ENCODE measurements at regions not wholly inside any gene's neighbourhood (a gene's known extent, or its start where the extent isn't known, plus 50 kb on each side); places are given as distances from the start of the nearest gene placed in this dataset.

DNA sequence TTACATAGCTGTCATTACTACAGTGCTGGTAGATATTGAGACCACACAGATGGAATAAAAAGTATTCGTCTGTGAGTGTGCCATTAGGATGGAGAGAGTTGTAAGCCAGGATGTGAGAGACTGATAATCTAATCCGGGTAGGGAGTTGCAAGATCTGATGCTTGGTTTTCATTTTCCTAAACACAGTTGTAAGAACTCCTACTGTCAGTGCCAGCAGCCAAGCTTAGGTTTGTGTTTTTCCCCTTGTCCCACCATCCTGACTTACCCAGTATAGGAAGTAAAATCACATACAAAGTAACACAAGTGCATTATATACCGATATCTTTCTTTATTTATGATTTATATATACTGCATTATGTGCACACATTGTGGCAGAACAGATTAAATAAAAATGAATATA is 726.4 kb upstream of the PCDH20 start:
- TF ChIP-seq, protein P1, sequence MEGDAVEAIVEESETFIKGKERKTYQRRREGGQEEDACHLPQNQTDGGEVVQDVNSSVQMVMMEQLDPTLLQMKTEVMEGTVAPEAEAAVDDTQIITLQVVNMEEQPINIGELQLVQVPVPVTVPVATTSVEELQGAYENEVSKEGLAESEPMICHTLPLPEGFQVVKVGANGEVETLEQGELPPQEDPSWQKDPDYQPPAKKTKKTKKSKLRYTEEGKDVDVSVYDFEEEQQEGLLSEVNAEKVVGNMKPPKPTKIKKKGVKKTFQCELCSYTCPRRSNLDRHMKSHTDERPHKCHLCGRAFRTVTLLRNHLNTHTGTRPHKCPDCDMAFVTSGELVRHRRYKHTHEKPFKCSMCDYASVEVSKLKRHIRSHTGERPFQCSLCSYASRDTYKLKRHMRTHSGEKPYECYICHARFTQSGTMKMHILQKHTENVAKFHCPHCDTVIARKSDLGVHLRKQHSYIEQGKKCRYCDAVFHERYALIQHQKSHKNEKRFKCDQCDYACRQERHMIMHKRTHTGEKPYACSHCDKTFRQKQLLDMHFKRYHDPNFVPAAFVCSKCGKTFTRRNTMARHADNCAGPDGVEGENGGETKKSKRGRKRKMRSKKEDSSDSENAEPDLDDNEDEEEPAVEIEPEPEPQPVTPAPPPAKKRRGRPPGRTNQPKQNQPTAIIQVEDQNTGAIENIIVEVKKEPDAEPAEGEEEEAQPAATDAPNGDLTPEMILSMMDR (IDR thresholded peaks at IDR 0.05): no peak
- no peak for TF ChIP-seq EP300 (IDR thresholded peaks at IDR 0.05)

Data from esophagus muscularis mucosa (tissue), 3 donors.